ENCODE measurements at regions not wholly inside any gene's neighbourhood (a gene's known extent, or its start where the extent isn't known, plus 50 kb on each side); places are given as distances from the start of the nearest gene placed in this dataset.

DNA sequence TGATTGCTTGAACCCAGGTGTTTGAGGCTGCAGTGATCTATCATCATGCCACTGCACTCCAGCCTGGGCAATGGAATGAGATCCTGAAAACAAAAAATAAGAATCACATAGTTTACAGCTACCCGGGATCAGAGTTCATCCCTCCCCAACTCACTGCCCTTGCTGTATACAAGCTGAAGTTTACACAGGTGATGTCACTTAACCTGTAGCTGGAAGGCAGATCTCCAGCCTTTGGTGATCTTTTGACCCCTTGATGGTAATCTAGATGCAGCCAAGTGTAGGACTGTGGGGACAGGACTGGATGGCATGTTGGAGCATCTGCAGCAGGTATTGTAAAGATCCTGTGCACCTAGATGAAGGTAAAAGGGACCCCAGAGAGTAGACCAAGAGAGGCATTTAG lies 66.7 kb upstream of the SLC14A2 start:
- no peak for DNase-seq

GRCh38 chr18:45549290-45549689 lies 66.0 kb upstream of the SLC14A2 start:
- peak in 1 of 2 experiments; percentile 68 for DNase-seq

- no peak for DNase-seq
Measured at GRCh38 chr18:45551142-45551815, 64.0 kb upstream of the SLC14A2 start.

GRCh38 chr18:45553723-45554388 lies 61.4 kb upstream of the SLC14A2 start:
- DNase-seq, result peak; percentile 5 to 33

DNA sequence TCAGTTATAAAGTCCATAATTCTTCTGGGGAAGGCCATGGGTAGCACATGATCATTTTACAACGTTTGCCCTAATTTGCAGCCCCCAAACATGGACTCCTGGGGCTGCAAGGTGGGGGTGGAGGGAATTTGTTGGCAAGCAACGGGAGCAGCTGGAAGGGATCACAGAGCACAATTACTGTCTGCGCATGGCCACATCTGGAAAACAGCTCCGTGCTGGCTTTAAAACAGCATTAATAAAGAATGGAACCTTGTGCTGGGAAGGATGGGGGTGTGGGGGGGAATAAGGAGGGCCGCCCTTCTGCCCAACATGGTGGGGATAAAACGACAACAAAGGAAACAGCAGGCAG lies 60.9 kb upstream of the SLC14A2 start:
- DNase-seq, result no peak

GRCh38 chr18:45556222-45556621 lies 59.1 kb upstream of the SLC14A2 start:
- no peak for DNase-seq

- no peak for DNase-seq
Measured at GRCh38 chr18:45557287-45557686, 58.0 kb upstream of the SLC14A2 start.

- no peak for DNase-seq
Measured at GRCh38 chr18:45557779-45558178, 57.5 kb upstream of the SLC14A2 start.

DNA sequence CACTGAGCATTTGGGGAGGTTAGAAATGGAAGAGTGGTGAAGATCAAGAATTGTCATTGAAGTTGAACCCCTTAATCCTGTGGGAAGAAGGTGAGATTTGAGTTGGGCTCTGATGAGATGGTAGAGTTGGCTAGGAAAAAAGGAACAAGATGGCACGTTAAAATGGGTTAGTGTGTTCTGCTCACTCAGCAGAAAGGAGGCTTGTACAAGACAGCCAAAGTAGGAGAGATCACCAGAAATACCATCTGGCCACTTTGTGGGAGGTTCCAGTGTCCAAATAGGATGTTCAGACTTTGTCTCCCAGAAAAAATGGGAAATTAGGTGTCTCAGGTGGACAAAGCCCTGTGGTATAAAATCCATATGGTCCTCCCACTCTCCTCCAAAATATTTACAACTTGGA lies 56.0 kb upstream of the SLC14A2 start:
- DNase-seq, result no peak

GRCh38 chr18:45560870-45561269 lies 54.4 kb upstream of the SLC14A2 start:
- no peak for DNase-seq

- DNase-seq, result no peak
Measured at GRCh38 chr18:45562567-45563479, 52.5 kb upstream of the SLC14A2 start.

- DNase-seq, result no peak
Measured at GRCh38 chr18:45565280-45565970, 49.9 kb upstream of the SLC14A2 start.

Data from NCI-H187 (cell line).